22Rv1 (cell line): ENCODE measurements at regions not wholly inside any gene's neighbourhood (a gene's known extent, or its start where the extent isn't known, plus 50 kb on each side); places are given as distances from the start of the nearest gene placed in this dataset.

Source experiments
- ZFX ChIP-seq: fragments of 450-650 bp; IDR thresholded peaks from 2 replicates; pipeline ENCODE4 v1.6.1; 2017; ENCODE audit warnings: antibody characterized with exemption, borderline replicate concordance
- TF ChIP-seq, protein P1 (sequence below): fragments of 450-650 bp; IDR thresholded peaks from 2 replicates; pipeline ENCODE4 v1.5.1; 2017; ENCODE audit warnings: mild to moderate bottlenecking

DNA sequence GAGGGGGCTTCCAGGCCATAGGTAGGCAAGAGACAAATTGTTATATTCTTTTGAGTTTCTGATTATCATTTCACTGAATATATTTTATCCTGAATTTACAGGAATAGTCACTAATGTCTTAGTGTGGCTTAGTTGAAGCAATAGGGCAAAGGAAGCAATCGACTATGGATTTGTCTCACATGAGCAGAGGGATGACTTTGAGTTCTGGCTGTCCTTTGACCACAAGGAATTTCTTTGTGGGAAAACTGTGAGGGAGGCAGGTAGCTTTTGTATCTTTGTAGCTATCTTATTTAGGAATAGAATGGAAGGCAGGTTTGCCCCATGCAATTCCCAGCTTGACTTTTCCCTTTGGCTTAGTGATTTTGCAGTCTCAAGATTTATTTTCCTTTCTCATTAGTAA lies 207.3 kb upstream of the ANXA10 start:
- TF ChIP-seq, protein P1, sequence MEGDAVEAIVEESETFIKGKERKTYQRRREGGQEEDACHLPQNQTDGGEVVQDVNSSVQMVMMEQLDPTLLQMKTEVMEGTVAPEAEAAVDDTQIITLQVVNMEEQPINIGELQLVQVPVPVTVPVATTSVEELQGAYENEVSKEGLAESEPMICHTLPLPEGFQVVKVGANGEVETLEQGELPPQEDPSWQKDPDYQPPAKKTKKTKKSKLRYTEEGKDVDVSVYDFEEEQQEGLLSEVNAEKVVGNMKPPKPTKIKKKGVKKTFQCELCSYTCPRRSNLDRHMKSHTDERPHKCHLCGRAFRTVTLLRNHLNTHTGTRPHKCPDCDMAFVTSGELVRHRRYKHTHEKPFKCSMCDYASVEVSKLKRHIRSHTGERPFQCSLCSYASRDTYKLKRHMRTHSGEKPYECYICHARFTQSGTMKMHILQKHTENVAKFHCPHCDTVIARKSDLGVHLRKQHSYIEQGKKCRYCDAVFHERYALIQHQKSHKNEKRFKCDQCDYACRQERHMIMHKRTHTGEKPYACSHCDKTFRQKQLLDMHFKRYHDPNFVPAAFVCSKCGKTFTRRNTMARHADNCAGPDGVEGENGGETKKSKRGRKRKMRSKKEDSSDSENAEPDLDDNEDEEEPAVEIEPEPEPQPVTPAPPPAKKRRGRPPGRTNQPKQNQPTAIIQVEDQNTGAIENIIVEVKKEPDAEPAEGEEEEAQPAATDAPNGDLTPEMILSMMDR, result no peak
- TF ChIP-seq ZFX, result no peak
